ENCODE measurements at regions not wholly inside any gene's neighbourhood (a gene's known extent, or its start where the extent isn't known, plus 50 kb on each side); places are given as distances from the start of the nearest gene placed in this dataset.

GRCh38 chr18:45456090-45457021 is 158.9 kb upstream of the SLC14A2 start:
- TF ChIP-seq CTCF (conservative IDR thresholded peaks at IDR 0.05; ENCODE audit: low read length): 0 out of 2 replicates have a peak, but pooled peaks have one; percentile 1
- TF ChIP-seq EZH2phosphoT487 (IDR thresholded peaks at IDR 0.05; ENCODE audit: borderline replicate concordance, low read depth, low read length): no peak
